Erythroblast (primary cell): ENCODE measurements at regions not wholly inside any gene's neighbourhood (a gene's known extent, or its start where the extent isn't known, plus 50 kb on each side); places are given as distances from the start of the nearest gene placed in this dataset.

Source experiments
- GATA1 ChIP-seq: IDR thresholded peaks from 2 replicates; pipeline ENCODE4 v1.6.1; 2011; ENCODE audit warnings: low read depth, mild to moderate bottlenecking, control low read depth, low read length, moderate library complexity
- POLR2A ChIP-seq: IDR thresholded peaks from 2 replicates; pipeline ENCODE4 v1.6.1; 2011; ENCODE audit warnings: mild to moderate bottlenecking, low read length

GRCh38 chrX:134162032-134162431 is 75.0 kb upstream of the CCDC160 start:
- TF ChIP-seq POLR2A (no peak), GATA1 (no peak)
